Smooth muscle cell (in vitro differentiated cells): ENCODE measurements at regions not wholly inside any gene's neighbourhood (a gene's known extent, or its start where the extent isn't known, plus 50 kb on each side); places are given as distances from the start of the nearest gene placed in this dataset.

ENCODE experiments used
- DNase-seq: peaks from one replicate; lab custom pipeline; 2025; ENCODE audit not compliant: unreplicated experiment; lab: John Stamatoyannopoulos, UW
- H2AFZ ChIP-seq: fragments of 200-600 bp; sonication (generic); 2 replicates; pipeline ENCODE4 v1.6.0; 2016; ENCODE audit warnings: antibody characterized with exemption, low read depth, mild to moderate bottlenecking
- H3F3A ChIP-seq: fragments of 200-600 bp; sonication (generic); 2 replicates; pipeline ENCODE4 v1.6.0; 2017; ENCODE audit warnings: antibody characterized with exemption, low read depth
- H3K27ac ChIP-seq: fragments of 200-600 bp; sonication (generic); 2 replicates; pipeline ENCODE4 v1.5.1; 2016; ENCODE audit warnings: low read depth, mild to moderate bottlenecking
- H3K27me3 ChIP-seq: fragments of 200-600 bp; sonication (generic); 2 replicates; pipeline ENCODE4 v1.6.1; 2016; ENCODE audit warnings: low read depth, mild to moderate bottlenecking
- H3K36me3 ChIP-seq: fragments of 200-600 bp; sonication (generic); 2 replicates; pipeline ENCODE4 v1.5.1; 2016; ENCODE audit warnings: low read depth
- H3K4me1 ChIP-seq: fragments of 200-600 bp; sonication (generic); 2 replicates; pipeline ENCODE4 v1.5.1; 2016; ENCODE audit warnings: low read depth
- H3K4me2 ChIP-seq: fragments of 200-600 bp; sonication (generic); 2 replicates; pipeline ENCODE4 v1.6.0; 2016; ENCODE audit warnings: mild to moderate bottlenecking
- H3K4me3 ChIP-seq: fragments of 200-600 bp; sonication (generic); 2 replicates; pipeline ENCODE4 v1.5.1; 2016; ENCODE audit warnings: mild to moderate bottlenecking
- H3K79me2 ChIP-seq: fragments of 200-600 bp; sonication (generic); 2 replicates; pipeline ENCODE4 v1.6.0; 2016; ENCODE audit warnings: low read depth, mild to moderate bottlenecking
- H3K9ac ChIP-seq: fragments of 200-600 bp; sonication (generic); 2 replicates; pipeline ENCODE4 v1.6.0; 2016; ENCODE audit warnings: low read depth
- H3K9me3 ChIP-seq: fragments of 200-600 bp; sonication (generic); replicated peaks from 2 replicates; pipeline ENCODE4 v1.5.1; 2016; ENCODE audit warnings: low read depth
- H4K20me1 ChIP-seq: fragments of 200-600 bp; sonication (generic); 2 replicates; pipeline ENCODE4 v1.6.0; 2016; ENCODE audit warnings: low read depth
- CTCF ChIP-seq: fragments of 200-600 bp; sonication (generic); IDR thresholded peaks from 2 replicates; pipeline ENCODE4 v1.5.1; 2017; ENCODE audit warnings: borderline replicate concordance, mild to moderate bottlenecking, antibody characterized with exemption; ENCODE audit not compliant: insufficient read depth, poor library complexity, severe bottlenecking
- WGBS: methylation state at CpG from one replicate; pipeline ENCODE4 v1.1.7; 2016; ENCODE audit warnings: low lambda C conversion rate; 5-methylcytosine and 5-hydroxymethylcytosine counted together

GRCh38 chr7:91608606-91609005, 271.9 kb downstream of the MTERF1 start:
- no peaks in the 10 kb centered on the region for H3K27me3 ChIP-seq
- no peak for DNase-seq
- H3K36me3 ChIP-seq = no peaks in the 10 kb centered on the region
- H3K79me2 ChIP-seq = no peaks in the 10 kb centered on the region
- H2AFZ ChIP-seq = no peak overlapping the region
- H4K20me1 ChIP-seq = no peaks in the 10 kb centered on the region
- no peak overlapping the region for H3K4me3 ChIP-seq
- 90% methylated on average over 2 of the region's 2 CpGs for WGBS
- no peaks in the 10 kb centered on the region for H3F3A ChIP-seq
- no peak overlapping the region for H3K27ac ChIP-seq
- no peak overlapping the region for H3K4me2 ChIP-seq
- no peaks in the 10 kb centered on the region for H3K4me1 ChIP-seq
- H3K9ac ChIP-seq = no peak overlapping the region
- no peak for TF ChIP-seq CTCF
- H3K9me3 ChIP-seq = no peaks in the 10 kb centered on the region

- Histone ChIP-seq H3K4me1 (no peaks in the 10 kb centered on the region), H3F3A (no peaks in the 10 kb centered on the region), H3K36me3 (no peaks in the 10 kb centered on the region), H3K27ac (no peak overlapping the region), H3K9me3 (no peaks in the 10 kb centered on the region), H4K20me1 (no peaks in the 10 kb centered on the region), H3K27me3 (no peaks in the 10 kb centered on the region), H3K79me2 (no peaks in the 10 kb centered on the region), H3K4me2 (no peak overlapping the region), H3K9ac (no peak overlapping the region), H3K4me3 (no peak overlapping the region), H2AFZ (no peak overlapping the region)
- no peak for DNase-seq
- no peak for TF ChIP-seq CTCF
Measured at GRCh38 chr7:91609525-91609924, 271.0 kb downstream of the MTERF1 start.

GRCh38 chr7:91614431-91614830, 266.1 kb downstream of the MTERF1 start:
- no peaks in the 10 kb centered on the region for H3K79me2 ChIP-seq
- no peak for DNase-seq
- H3F3A ChIP-seq = no peaks in the 10 kb centered on the region
- H2AFZ ChIP-seq = no peak overlapping the region
- H3K27ac ChIP-seq = no peak overlapping the region
- H3K9me3 ChIP-seq = no peaks in the 10 kb centered on the region
- H3K36me3 ChIP-seq = no peaks in the 10 kb centered on the region
- H3K4me2 ChIP-seq = no peak overlapping the region
- no peaks in the 10 kb centered on the region for H4K20me1 ChIP-seq
- no peak for TF ChIP-seq CTCF
- H3K27me3 ChIP-seq = no peaks in the 10 kb centered on the region
- WGBS = 81% methylated on average over 4 of the region's 4 CpGs
- no peak overlapping the region for H3K9ac ChIP-seq
- peaks cover 3% of the 10 kb centered on the region for H3K4me1 ChIP-seq
- no peak overlapping the region for H3K4me3 ChIP-seq

GRCh38 chr7:91618776-91619765, 261.4 kb downstream of the MTERF1 start:
- Histone ChIP-seq H3K4me3 (no peak overlapping the region), H3K36me3 (no peaks in the 10 kb centered on the region), H3K9me3 (no peaks in the 10 kb centered on the region), H3K4me2 (no peak overlapping the region), H3K27me3 (no peaks in the 10 kb centered on the region), H3K79me2 (no peaks in the 10 kb centered on the region), H3K4me1 (peaks cover 3% of the 10 kb centered on the region), H3F3A (no peaks in the 10 kb centered on the region), H2AFZ (no peak overlapping the region), H3K9ac (no peak overlapping the region), H3K27ac (no peak overlapping the region), H4K20me1 (no peaks in the 10 kb centered on the region)
- WGBS = 87% methylated on average over 6 of the region's 6 CpGs
- no peak for DNase-seq
- no peak for TF ChIP-seq CTCF
